ENCODE measurements at regions not wholly inside any gene's neighbourhood (a gene's known extent, or its start where the extent isn't known, plus 50 kb on each side); places are given as distances from the start of the nearest gene placed in this dataset.

- Mint-ChIP-seq H3K4me1 (ENCODE audit: low read depth) (no peaks in the 10 kb centered on the region), H3K4me3 (no peak overlapping the region), H3K27me3 (peaks cover 1% of the 10 kb centered on the region), H3K9me3 (no peaks in the 10 kb centered on the region), H3K27ac (no peak overlapping the region), H3K36me3 (ENCODE audit: low read depth) (no peaks in the 10 kb centered on the region)
- intact Hi-C loops (cut with micrococcal nuclease) = no loop called here
- DNase-seq = no peak
- ChIA-PET CTCF (interaction anchor here (1.0 to 3.2 kb wide), 4 partner anchors 9 to 334 kb away, joined by 4 to 9 read pairs (median 4); no protein-coding TSS in a partner anchor), POLR2A (no interaction called here)
- no peak for ATAC-seq
- no peak for TF ChIP-seq CTCF (IDR thresholded peaks at IDR 0.05)
Measured at GRCh38 chr11:95371153-95371552, 140.2 kb upstream of the SESN3 start.

GRCh38 chr11:95367726-95368125 lies 136.7 kb upstream of the SESN3 start:
- Mint-ChIP-seq H3K27me3 (no peaks in the 10 kb centered on the region), H3K4me3 (no peak overlapping the region), H3K36me3 (ENCODE audit: low read depth) (no peaks in the 10 kb centered on the region), H3K9me3 (no peaks in the 10 kb centered on the region), H3K4me1 (ENCODE audit: low read depth) (peaks cover 4% of the 10 kb centered on the region), H3K27ac (no peak overlapping the region)
- DNase-seq = no peak
- no peak for ATAC-seq
- TF ChIP-seq CTCF (IDR thresholded peaks at IDR 0.05) = no peak
- ChIA-PET POLR2A (no interaction called here), CTCF (no interaction called here)
- intact Hi-C loops (cut with micrococcal nuclease) = no loop called here

- Mint-ChIP-seq H3K4me1 (ENCODE audit: low read depth) (peaks cover 4% of the 10 kb centered on the region), H3K9me3 (no peaks in the 10 kb centered on the region), H3K36me3 (ENCODE audit: low read depth) (no peaks in the 10 kb centered on the region), H3K27ac (no peak overlapping the region), H3K4me3 (no peak overlapping the region), H3K27me3 (no peaks in the 10 kb centered on the region)
- ATAC-seq (no peak), DNase-seq (no peak)
- TF ChIP-seq CTCF (IDR thresholded peaks at IDR 0.05) = no peak
- intact Hi-C loops (cut with micrococcal nuclease) = no loop called here
- ChIA-PET CTCF (interaction anchor here (1.4 kb wide), 1 partner anchor 10 kb away, joined by 3 read pairs; no protein-coding TSS in a partner anchor), POLR2A (no interaction called here)
Measured at GRCh38 chr11:95365348-95365747, 134.3 kb upstream of the SESN3 start.

- no peaks in the 10 kb centered on the region for H3K9me3 Mint-ChIP-seq
- CTCF ChIA-PET = no interaction called here
- no peak overlapping the region for H3K27ac Mint-ChIP-seq
- no peak overlapping the region for H3K4me3 Mint-ChIP-seq
- peaks cover 4% of the 10 kb centered on the region for H3K4me1 Mint-ChIP-seq (ENCODE audit: low read depth)
- POLR2A ChIA-PET = no interaction called here
- H3K27me3 Mint-ChIP-seq = no peaks in the 10 kb centered on the region
- TF ChIP-seq CTCF (IDR thresholded peaks at IDR 0.05) = no peak
- ATAC-seq (no peak), DNase-seq (no peak)
- no peaks in the 10 kb centered on the region for H3K36me3 Mint-ChIP-seq (ENCODE audit: low read depth)
- intact Hi-C loops (cut with micrococcal nuclease) = no loop called here
Measured at GRCh38 chr11:95364324-95365295, 133.6 kb upstream of the SESN3 start.

GRCh38 chr11:95363708-95364107 lies 132.7 kb upstream of the SESN3 start:
- ATAC-seq = no peak
- peaks cover 4% of the 10 kb centered on the region for H3K4me1 Mint-ChIP-seq (ENCODE audit: low read depth)
- ChIA-PET POLR2A (no interaction called here), CTCF (no interaction called here)
- H3K36me3 Mint-ChIP-seq (ENCODE audit: low read depth) = no peaks in the 10 kb centered on the region
- no peak for TF ChIP-seq CTCF (IDR thresholded peaks at IDR 0.05)
- no peak overlapping the region for H3K27ac Mint-ChIP-seq
- intact Hi-C loops (cut with micrococcal nuclease) = no loop called here
- H3K27me3 Mint-ChIP-seq = no peaks in the 10 kb centered on the region
- H3K9me3 Mint-ChIP-seq = no peaks in the 10 kb centered on the region
- no peak overlapping the region for H3K4me3 Mint-ChIP-seq
- DNase-seq = no peak
